ENCODE measurements at regions not wholly inside any gene's neighbourhood (a gene's known extent, or its start where the extent isn't known, plus 50 kb on each side); places are given as distances from the start of the nearest gene placed in this dataset.

- no peak for TF ChIP-seq CTCF (IDR thresholded peaks at IDR 0.05; ENCODE audit: low read depth, low read length)
- no peak for TF ChIP-seq POLR2A (IDR thresholded peaks at IDR 0.05; ENCODE audit: extremely low read depth, insufficient read length)
- no peak for TF ChIP-seq MYC (IDR thresholded peaks at IDR 0.05; ENCODE audit: low read depth, low read length)
- no peak for DNase-seq (ENCODE audit: low read depth)
- H3K4me3 ChIP-seq (ENCODE audit: low read depth, low read length) = no peak overlapping the region
These were observed 92.8 kb downstream of the ETS2 start for GRCh38 chr21:38898422-38899096.

- DNase-seq (ENCODE audit: low read depth) = no peak
- no peak for TF ChIP-seq MAX (IDR thresholded peaks at IDR 0.05; ENCODE audit: low read depth, low read length)
- TF ChIP-seq CTCF (IDR thresholded peaks at IDR 0.05; ENCODE audit: low read depth, low read length) = no peak
- no peak for TF ChIP-seq POLR2A (IDR thresholded peaks at IDR 0.05; ENCODE audit: extremely low read depth, insufficient read length)
- TF ChIP-seq MYC (IDR thresholded peaks at IDR 0.05; ENCODE audit: low read depth, low read length) = no peak
- no peak overlapping the region for H3K4me3 ChIP-seq (ENCODE audit: low read depth, low read length)
These were observed 92.0 kb downstream of the ETS2 start for GRCh38 chr21:38897532-38898421.

- DNase-seq (ENCODE audit: low read depth) = no peak
- TF ChIP-seq MAX (IDR thresholded peaks at IDR 0.05; ENCODE audit: low read depth, low read length) = no peak
- no peak for TF ChIP-seq MYC (IDR thresholded peaks at IDR 0.05; ENCODE audit: low read depth, low read length)
- TF ChIP-seq CTCF (IDR thresholded peaks at IDR 0.05; ENCODE audit: low read depth, low read length) = no peak
- TF ChIP-seq POLR2A (IDR thresholded peaks at IDR 0.05; ENCODE audit: extremely low read depth, insufficient read length) = no peak
- H3K4me3 ChIP-seq (ENCODE audit: low read depth, low read length) = no peak overlapping the region
These were observed 89.2 kb downstream of the ETS2 start for GRCh38 chr21:38894899-38895298.

GRCh38 chr21:38888991-38889561 is 83.3 kb downstream of the ETS2 start:
- no peak overlapping the region for H3K4me3 ChIP-seq (ENCODE audit: low read depth, low read length)
- no peak for TF ChIP-seq MAX (IDR thresholded peaks at IDR 0.05; ENCODE audit: low read depth, low read length)
- no peak for TF ChIP-seq POLR2A (IDR thresholded peaks at IDR 0.05; ENCODE audit: extremely low read depth, insufficient read length)
- no peak for TF ChIP-seq MYC (IDR thresholded peaks at IDR 0.05; ENCODE audit: low read depth, low read length)
- no peak for TF ChIP-seq CTCF (IDR thresholded peaks at IDR 0.05; ENCODE audit: low read depth, low read length)
- DNase-seq (ENCODE audit: low read depth) = no peak

GRCh38 chr21:38887749-38888148 is 82.0 kb downstream of the ETS2 start:
- H3K4me3 ChIP-seq (ENCODE audit: low read depth, low read length) = no peak overlapping the region
- DNase-seq (ENCODE audit: low read depth) = no peak
- TF ChIP-seq CTCF (IDR thresholded peaks at IDR 0.05; ENCODE audit: low read depth, low read length) (no peak), MAX (IDR thresholded peaks at IDR 0.05; ENCODE audit: low read depth, low read length) (no peak), POLR2A (IDR thresholded peaks at IDR 0.05; ENCODE audit: extremely low read depth, insufficient read length) (no peak), MYC (IDR thresholded peaks at IDR 0.05; ENCODE audit: low read depth, low read length) (no peak)
